ENCODE measurements at regions not wholly inside any gene's neighbourhood (a gene's known extent, or its start where the extent isn't known, plus 50 kb on each side); places are given as distances from the start of the nearest gene placed in this dataset.

DNA sequence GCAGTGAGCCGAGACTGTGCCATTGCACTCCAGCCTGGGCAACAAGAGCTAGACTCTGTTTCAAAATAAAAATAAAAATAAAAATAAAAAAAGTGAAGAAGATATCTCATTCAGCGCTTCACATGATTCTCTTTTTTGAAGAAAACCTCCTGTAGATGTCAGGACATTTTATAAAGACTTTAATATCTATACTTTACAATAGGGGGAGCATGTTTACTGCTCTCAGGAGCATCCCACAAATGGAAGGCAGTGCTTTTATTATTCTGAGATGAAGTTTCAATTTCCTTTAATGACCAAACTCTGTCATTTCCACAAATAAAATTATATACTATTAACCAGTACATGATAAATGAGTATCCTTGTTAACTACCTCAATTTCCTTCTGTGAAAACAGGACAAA lies 118.7 kb upstream of the MYOCD start:
- no peak for DNase-seq (ENCODE audit: low spot score)
- no peak for TF ChIP-seq CTCF (IDR thresholded peaks at IDR 0.05)
- no peak for ATAC-seq (ENCODE audit: low FRiP score)

DNA sequence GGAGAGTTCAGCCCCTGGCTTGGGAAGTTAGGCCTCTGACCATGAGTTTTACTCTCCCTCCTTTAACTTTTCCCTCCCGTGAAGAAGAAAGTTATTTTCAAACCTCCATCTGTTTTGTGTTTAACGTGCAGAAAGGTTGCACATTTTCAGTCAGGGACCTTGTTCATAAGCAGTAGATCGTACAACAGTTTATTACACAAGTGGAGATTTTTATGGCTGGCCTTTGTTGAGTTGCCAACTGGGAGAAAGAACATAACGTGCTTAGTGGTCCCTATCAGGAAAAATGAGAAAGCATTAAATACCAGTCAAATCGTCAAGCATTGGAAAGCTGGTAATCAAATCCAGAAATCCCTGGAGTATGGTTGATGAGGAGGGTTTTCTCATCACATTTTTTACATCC lies 117.9 kb upstream of the MYOCD start:
- ATAC-seq (ENCODE audit: low FRiP score) (no peak), DNase-seq (ENCODE audit: low spot score) (no peak)
- no peak for TF ChIP-seq CTCF (IDR thresholded peaks at IDR 0.05)

- DNase-seq (ENCODE audit: low spot score): no peak
- TF ChIP-seq CTCF (IDR thresholded peaks at IDR 0.05): no peak
- no peak for ATAC-seq (ENCODE audit: low FRiP score)
Observed at GRCh38 chr17:12548558-12548957, 117.1 kb upstream of the MYOCD start.

- no peak for ATAC-seq (ENCODE audit: low FRiP score)
- DNase-seq (ENCODE audit: low spot score): no peak
- TF ChIP-seq CTCF (IDR thresholded peaks at IDR 0.05): no peak
Observed at GRCh38 chr17:12549499-12550041, 116.1 kb upstream of the MYOCD start.

DNA sequence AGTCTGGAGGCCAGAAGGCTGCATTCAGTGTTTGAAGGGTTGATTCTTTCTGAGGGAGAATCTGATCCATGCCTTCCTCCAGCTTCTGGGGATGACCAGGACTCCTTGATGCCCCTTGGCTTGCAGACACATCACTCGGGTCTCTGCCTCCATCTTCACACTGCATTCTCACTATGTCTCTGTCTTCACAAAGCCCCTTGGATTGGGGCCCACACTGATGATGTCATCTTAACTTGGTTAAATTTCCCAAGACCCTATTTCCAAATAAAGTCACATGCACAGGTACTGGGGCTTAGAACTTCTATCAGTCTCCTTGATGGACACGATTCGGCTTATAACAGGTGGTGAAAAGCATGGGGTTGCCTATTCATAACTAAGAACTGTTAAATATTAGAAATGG lies 112.1 kb upstream of the MYOCD start:
- ATAC-seq (ENCODE audit: low FRiP score): no peak
- TF ChIP-seq CTCF (IDR thresholded peaks at IDR 0.05): no peak
- DNase-seq (ENCODE audit: low spot score): no peak

- no peak for ATAC-seq (ENCODE audit: low FRiP score)
- DNase-seq (ENCODE audit: low spot score): no peak
- TF ChIP-seq CTCF (IDR thresholded peaks at IDR 0.05): no peak
Observed at GRCh38 chr17:12554251-12554650, 111.4 kb upstream of the MYOCD start.

GRCh38 chr17:12566291-12566690 lies 99.4 kb upstream of the MYOCD start:
- ATAC-seq (ENCODE audit: low FRiP score): no peak
- no peak for TF ChIP-seq CTCF (IDR thresholded peaks at IDR 0.05)
- DNase-seq (ENCODE audit: low spot score): no peak
